ENCODE measurements at regions not wholly inside any gene's neighbourhood (a gene's known extent, or its start where the extent isn't known, plus 50 kb on each side); places are given as distances from the start of the nearest gene placed in this dataset.

- H3K27ac ChIP-seq, result no peak overlapping the region
- no peak for TF ChIP-seq CTCF (IDR thresholded peaks at IDR 0.05)
- no peak for TF ChIP-seq POLR2A (IDR thresholded peaks at IDR 0.05)
- DNase-seq, result no peak
- H3K36me3 ChIP-seq, result no peaks in the 10 kb centered on the region
- H3K27me3 ChIP-seq, result no peaks in the 10 kb centered on the region
- H3K9me3 ChIP-seq, result no peaks in the 10 kb centered on the region
- H3K4me1 ChIP-seq, result no peaks in the 10 kb centered on the region
- H3K4me3 ChIP-seq, result no peak overlapping the region
Measured at GRCh38 chr11:95485115-95485900, 254.3 kb upstream of the SESN3 start.

- Histone ChIP-seq H3K4me3 (no peak overlapping the region), H3K4me1 (no peaks in the 10 kb centered on the region), H3K27ac (no peak overlapping the region), H3K27me3 (no peaks in the 10 kb centered on the region), H3K9me3 (no peaks in the 10 kb centered on the region), H3K36me3 (no peaks in the 10 kb centered on the region)
- TF ChIP-seq POLR2A (IDR thresholded peaks at IDR 0.05) (no peak), CTCF (IDR thresholded peaks at IDR 0.05) (no peak)
- no peak for DNase-seq
Measured at GRCh38 chr11:95483339-95483738, 252.3 kb upstream of the SESN3 start.

- DNase-seq, result no peak
- Histone ChIP-seq H3K36me3 (no peaks in the 10 kb centered on the region), H3K4me1 (no peaks in the 10 kb centered on the region), H3K27ac (no peak overlapping the region), H3K27me3 (no peaks in the 10 kb centered on the region), H3K4me3 (no peak overlapping the region), H3K9me3 (no peaks in the 10 kb centered on the region)
- TF ChIP-seq POLR2A (IDR thresholded peaks at IDR 0.05) (no peak), CTCF (IDR thresholded peaks at IDR 0.05) (no peak)
Measured at GRCh38 chr11:95478003-95478402, 247.0 kb upstream of the SESN3 start.

DNA sequence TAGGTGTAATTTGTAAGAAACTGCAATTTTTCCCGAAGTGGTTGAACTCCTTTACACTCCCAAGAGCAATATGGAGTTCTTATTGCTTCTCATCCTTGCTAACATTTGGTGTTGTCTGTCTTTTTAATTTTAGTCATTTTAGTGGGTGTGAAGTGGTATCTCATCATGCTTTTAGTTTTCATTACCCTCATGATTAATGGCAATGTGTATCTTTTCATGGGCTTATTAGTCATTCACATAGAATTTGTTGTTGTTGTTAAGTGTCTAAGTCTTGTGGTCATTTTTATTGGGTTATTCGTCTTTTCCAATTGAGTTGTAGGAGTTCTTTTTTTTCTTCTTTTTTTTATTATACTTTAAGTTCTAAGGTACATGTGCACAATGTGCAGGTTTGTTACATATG lies 238.3 kb upstream of the SESN3 start:
- Histone ChIP-seq H3K4me3 (no peak overlapping the region), H3K27ac (no peak overlapping the region), H3K4me1 (no peaks in the 10 kb centered on the region), H3K36me3 (no peaks in the 10 kb centered on the region), H3K27me3 (no peaks in the 10 kb centered on the region), H3K9me3 (no peaks in the 10 kb centered on the region)
- no peak for DNase-seq
- no peak for TF ChIP-seq CTCF (IDR thresholded peaks at IDR 0.05)
- TF ChIP-seq POLR2A (IDR thresholded peaks at IDR 0.05), result no peak

- Histone ChIP-seq H3K36me3 (no peaks in the 10 kb centered on the region), H3K9me3 (no peaks in the 10 kb centered on the region), H3K4me3 (no peak overlapping the region), H3K4me1 (no peaks in the 10 kb centered on the region), H3K27ac (no peak overlapping the region), H3K27me3 (no peaks in the 10 kb centered on the region)
- no peak for DNase-seq
- TF ChIP-seq CTCF (IDR thresholded peaks at IDR 0.05), result no peak
- TF ChIP-seq POLR2A (IDR thresholded peaks at IDR 0.05), result no peak
Measured at GRCh38 chr11:95466416-95466815, 235.4 kb upstream of the SESN3 start.

Measured in Peyer's patch (tissue), 4 donors.